Activated CD4-positive, alpha-beta T cell treated with anti-CD3 and anti-CD28 coated beads for 4 hours (primary cell): ENCODE measurements at regions not wholly inside any gene's neighbourhood (a gene's known extent, or its start where the extent isn't known, plus 50 kb on each side); places are given as distances from the start of the nearest gene placed in this dataset.
"Not testable (repeated sequence)": the region's sequence is repeated elsewhere in the genome, so short reads cannot be mapped to it uniquely, and the experiment has no call there.

Source experiments
- DNase-seq, 2 donors: peaks; one replicate each; pipeline ENCODE4 v3.0.0-alpha.2; 2020

DNA sequence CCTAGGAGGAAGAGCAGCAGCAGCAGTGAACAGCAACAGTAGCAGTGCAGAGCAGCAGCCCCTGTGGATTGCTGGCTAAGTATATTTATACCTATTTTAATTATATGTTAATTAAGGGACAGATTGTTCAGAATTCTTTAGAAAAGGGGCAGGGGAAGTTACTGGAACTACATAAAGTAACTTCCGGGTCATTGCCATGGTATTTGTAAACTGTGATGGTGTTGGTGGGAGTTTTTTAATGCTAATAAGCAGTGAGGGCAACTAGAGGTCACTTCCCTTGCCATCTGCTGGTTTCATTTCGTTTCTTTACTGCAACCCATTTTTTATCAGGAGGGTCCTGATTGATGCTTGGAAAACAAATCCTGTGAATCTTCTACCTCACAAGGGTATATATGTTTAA lies 229.8 kb upstream of the PODXL start:
- DNase-seq, result no peak

DNA sequence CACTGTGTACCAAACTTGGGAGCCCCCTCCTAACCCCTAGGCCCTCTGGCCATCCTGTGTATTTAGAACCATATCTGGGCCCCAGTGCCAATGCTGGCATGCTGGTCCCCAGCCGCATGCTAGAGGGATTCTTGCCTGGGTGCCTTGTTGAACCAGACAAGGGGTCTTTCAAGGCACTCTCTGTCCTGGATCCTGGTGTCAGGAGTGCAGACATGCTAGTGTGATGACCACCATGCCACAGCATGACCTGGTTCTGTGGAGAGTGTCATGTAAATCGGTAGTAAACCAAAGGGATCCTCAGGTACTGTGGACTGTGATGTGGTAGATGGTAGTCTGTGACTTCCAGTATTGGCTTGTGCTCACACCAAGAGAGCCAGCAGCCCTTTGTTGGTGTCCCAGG lies 222.2 kb upstream of the PODXL start:
- DNase-seq, result no peak

DNA sequence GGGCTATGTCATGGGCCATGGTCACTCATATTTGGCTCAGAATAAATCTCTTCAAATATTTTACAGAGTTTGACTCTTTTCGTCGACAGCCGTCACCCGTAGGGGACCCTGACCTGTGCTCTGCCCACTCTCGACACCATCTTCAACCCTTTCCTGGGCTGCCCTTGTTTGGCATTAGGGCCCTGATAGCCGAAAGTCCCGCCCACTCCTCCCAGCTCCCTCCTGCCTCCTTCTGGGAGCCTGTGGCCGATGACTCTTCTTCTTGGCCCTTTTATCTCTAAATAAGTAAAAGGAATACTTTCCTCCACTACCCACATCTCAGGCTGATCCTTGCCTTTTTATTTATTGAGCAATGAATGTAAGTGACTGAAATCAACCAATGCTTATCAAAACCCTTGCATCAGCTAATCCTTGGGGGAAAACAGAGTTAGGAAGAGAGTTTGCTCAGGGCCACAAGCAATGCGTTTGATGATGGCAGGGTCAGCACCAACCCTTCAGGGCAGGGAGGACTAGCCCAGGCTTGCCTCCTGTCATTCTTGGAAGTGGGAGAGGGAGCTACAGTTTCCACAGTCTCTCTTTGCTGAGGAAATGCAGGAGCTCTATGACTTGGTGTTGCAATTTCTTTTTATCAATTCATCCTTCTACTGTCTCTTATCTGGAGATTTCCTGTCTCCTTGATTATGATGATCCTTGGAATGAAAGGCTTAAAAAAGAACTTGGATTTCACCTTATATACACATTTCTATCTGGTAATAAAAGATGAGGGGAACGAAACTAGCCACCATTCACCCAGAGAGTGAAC lies 218.2 kb upstream of the PODXL start:
- DNase-seq, result no peak

DNA sequence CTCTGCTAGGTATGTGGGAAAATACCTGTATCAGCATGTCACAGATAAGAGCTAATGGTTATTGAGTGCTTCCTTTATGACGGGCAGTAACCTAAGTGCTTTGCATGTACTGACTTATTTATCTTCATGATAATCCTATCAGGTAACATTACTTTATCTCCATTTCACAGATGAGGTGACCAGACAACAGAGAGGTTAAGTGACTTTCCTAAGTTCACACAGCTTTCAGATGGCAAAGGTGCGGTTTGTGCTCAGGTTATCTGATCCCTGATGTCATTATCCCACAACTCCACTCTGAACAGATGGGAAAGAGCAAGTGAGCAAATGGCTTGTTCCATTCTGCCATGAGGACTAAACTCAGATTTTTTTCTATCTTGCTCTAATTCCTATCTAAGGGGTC lies 217.0 kb upstream of the PODXL start:
- DNase-seq, result no peak

DNA sequence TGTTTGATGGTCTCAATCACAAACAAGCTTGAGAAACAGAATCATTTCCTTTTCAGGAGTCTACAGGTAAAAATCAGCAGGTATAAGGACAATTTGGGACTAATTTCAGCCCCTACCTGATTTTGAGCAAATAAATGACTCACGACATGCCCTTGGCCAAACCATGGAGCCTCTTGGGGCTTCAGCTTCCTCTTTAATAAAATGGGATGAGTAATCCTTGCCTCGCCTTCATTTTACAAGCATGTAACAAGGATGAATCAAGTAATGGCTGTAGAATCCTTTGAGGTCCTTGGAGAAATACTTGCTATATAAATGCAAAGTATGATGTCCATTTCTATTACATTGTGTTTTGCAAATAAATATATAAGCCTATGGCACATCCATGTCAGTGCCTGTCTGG lies 212.8 kb upstream of the PODXL start:
- no peak for DNase-seq

DNA sequence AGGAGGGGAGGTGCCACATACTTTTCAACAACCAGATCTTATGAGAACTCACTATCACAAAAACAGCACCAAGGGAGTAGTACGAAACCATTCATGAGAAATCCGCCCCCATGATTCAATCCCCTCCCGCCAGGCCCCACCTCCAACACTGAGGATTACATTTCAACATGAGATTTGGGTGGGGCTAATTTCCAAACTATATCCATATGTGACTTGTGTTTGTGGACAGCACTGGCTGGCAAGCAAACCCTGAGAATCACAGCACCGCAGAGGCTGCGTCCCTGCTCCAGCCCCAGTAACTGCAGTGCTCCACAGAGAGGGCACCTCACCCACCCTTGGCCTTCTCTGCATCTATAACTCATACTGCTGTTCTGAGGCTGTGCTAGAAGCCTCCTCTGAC lies 211.2 kb upstream of the PODXL start:
- DNase-seq, result no peak

DNA sequence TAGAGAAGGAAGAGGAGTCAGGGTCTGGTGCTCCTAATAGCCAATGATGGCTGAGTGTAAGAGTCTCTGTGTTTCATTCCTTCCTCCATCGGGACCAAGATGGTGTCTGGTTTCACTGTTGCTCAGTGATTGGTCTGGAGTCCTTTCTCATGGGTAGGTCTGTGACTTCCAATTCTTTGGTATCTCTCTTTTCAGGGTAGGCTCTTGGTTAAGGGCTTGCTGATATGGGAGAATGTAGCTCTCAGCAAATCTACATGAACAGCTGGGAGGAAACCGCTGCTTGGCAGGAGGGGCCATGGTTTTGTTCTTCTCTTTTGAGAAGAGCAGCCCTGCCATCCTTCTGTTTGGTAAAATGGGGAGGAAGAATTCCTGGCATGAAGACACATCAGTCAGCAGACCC lies 209.1 kb upstream of the PODXL start:
- DNase-seq, result no peak

DNA sequence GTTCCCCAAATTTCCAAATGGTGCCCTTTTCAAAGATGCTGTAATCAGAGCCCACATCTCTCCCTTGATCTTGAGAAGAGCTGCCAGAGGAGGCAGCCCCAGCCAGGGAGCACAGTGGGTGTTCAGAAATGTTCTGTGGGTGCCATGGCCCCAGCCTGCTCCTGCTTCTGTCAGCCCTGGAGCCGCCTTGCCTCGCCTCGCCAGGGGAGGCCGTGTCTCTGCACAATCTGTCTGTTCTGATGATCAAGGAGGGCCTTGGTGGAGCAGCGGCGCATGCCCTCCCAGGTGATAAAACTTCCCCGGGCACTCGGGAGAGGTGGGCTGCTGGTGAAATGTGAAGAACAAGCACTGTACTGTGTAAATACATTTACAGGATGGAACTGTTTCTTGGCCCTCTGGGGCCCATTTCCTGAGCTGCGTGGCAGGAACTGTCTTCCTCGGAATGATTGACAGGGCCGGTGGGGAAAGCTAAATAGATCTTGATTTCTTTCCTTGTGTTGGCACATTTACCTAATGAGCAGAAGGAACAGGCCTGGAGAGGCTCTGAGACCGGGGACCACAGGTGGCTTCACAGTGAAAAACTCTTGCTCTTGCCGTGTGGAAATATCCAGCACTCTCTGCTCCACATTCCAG lies 207.8 kb upstream of the PODXL start:
- no peak for DNase-seq

DNA sequence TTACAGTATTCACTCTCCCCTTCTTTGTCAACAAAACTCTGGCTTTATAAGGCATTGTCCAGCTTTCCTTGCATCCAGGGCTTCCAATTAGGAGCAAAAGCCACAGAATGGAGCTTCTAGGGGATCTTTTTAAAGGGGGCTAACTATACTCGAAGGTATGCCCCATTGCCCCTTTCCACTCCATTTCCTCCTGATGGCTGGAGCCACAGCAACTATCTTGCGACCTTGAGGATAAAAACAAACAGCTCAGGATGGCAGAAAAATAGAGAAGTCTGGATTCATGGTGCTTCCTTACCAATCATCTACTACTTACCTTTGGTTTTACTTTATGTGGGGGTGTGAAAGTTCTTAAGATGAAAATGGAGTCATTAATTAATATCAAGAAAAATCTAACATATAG lies 206.3 kb upstream of the PODXL start:
- DNase-seq, result no peak

DNA sequence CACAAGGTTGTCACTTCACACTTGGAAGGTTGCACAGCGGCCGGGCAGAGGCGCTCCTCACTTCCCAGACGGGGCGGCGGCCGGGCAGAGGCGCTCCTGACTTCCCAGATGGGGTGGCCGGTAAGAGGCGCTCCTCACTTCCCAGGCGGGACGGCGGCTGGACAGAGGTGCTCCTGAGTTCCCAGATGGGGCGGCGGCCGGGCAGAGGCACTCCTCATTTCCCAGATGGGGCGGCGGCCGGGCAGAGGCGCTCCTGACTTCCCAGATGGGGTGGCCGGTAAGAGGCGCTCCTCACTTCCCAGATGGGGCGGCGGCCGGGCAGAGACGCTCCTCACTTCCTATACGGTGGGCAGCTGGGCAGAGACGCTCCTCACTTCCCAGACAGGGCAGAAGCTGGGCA lies 199.4 kb upstream of the PODXL start:
- not testable (repeated sequence) for DNase-seq

DNA sequence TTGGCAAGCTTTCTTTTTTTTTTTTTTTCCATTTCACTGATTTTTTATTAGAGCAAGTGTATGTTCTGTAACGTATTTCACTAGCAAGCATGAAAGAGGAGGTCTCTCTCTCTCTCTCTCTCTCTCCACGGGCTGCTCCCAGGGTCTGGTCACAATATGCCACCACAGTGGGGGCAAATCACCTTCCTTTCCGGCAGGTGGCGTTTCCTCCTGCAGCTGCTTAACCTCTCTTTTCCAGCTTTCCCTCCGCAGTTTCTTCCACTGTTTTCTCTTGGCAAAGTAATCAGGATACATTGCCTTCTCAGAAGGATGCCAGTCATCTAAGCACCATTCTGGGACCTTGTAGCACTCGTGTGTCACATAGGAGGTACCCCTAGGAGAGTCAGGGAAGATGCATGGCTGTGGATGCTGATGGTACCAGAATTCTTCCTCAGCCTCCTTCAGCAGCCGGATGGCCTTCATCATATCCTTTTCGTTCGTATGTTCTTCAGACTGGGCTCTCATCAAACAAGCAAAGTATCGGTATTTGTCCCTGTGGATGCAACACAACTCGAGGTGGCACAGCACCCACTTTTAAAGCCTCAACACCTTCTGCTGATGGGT lies 197.3 kb upstream of the PODXL start:
- DNase-seq, result no peak

DNA sequence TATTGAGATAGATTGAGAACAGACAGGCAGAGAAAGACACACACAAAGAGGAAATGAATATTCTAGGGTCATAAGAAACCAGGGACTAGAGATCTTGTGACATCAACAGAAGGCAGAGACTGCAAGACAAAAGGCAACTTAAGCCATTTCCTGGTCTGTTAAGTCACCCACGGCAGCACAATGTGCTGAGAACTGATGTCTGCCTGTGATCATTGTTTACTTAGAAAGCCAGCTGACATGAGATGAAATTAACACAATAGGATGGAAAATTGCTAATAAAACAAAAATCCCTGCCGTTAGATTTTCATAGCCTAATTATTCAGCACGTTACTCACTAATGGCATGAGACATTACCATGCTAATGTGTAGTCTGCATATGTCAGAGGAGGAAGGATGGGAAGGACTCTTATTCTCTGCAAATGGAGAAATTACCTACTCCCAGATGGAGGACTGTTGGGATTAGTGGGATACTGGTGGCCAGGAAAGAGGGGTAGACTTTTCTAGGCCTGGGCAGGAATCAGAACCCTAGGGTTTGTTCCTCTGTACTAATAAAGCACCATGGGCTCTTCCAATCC lies 191.3 kb upstream of the PODXL start:
- no peak for DNase-seq

DNA sequence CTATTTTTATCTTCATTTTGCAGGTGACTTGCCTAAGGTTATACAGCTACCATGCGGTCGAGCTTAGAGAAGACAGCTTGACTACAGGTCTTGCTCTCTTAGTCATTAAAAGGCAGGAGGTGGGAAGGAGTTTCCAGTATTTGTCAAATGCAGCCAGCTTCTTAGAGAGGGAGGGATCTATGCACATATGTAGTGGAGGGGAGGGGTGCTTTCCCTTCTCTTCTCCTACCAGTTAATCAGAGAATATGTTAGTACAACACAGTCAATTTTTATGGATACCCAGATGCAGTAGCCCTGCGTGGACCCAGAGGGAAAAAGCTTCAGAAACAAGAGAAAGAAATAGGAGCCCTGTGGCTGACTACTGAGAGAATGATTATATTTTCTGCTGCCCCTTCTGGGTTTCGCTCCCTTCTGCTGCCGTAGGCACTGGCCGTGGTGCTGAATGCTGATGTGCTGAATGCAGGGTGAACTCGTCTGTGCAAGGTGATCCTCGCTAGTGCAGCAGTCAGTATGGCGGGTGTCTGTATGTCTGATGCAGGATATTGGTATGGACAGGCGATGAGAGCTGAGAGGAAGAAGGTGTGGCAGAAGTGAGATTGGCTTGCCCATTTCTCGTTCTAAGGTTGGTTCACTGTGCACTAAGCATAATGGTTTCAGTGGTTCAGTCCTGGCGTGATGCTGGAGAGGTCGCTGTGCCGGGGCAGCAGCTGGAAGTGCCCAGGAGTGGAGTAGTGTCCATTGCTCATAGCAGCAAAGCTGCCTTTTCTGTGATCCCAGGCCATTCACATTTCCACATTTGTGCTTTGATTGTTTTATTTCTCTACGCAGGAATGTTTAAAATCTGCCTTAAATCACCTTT lies 189.2 kb upstream of the PODXL start:
- no peak for DNase-seq

DNA sequence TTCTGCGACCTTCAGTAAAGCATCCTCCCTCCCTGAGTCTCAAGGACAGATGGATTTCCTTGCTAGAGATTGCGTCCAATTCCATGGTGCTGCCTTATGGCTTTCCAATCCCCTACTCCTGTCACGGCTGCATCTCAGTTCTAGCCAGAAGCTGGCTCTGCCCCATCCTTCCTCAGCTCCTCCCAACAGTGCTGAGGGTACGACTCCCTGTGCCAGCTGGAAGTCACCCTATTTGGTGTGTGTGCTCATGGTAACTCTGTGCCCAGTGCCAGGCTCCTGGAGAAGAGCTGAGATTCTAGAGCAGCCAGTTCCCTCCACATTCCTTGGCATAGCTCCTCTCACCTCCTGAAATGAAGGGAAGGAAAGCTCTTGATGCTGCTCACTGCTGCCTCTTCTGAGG lies 185.0 kb upstream of the PODXL start:
- no peak for DNase-seq

DNA sequence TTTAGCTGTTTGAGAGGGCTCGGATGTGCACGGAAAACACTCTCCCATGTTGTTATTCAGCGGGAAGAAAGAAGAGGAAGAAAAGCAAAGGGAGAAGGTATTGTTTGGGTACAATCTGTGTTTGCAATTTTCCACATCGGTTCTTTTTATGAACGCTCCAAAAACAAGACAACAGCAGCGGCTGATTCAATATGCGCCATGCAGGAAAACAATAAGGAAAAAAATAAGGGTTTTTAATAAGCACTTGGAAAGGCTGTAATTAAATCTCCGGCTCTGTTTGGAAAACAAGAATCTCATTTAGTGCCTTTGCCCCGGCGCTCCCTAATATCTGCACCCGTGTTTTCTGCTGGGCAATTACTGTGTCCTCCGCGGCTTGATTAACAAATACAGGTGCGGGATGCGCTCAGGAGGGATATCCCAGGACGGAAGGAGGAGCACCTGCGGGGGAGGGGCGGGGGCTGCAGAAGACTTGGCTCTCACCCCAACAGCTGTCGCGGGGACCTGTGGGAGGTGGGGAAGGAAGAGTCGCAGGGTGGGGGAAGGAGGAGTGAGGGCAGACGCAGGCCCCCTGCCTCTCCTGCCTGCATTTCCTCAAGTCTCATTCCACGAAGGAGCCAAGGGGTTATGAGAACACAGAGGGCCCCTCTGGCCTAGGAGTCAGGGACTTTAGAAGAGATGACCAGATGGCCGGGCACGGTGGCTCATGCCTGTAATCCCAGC lies 181.5 kb upstream of the PODXL start:
- DNase-seq, result no peak

DNA sequence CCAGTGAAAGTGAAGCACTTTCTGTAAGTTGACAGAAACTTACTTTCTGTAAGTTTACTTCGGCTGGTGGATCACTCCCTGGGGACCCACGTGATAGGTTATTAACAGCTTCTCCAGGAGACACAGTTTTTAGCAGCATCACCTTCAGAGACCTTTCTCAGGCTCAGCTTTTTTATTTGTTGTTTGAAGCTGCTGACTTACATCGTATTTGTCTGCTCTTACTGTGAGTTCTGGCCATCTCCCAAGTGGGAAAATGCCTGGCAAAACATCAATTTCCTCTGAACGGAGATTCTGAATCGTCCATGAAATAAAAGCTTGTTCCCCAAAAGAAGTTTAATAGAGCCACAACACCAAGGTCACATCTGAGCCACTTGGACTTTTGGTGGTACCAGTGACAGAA lies 178.7 kb upstream of the PODXL start:
- DNase-seq, result no peak

DNA sequence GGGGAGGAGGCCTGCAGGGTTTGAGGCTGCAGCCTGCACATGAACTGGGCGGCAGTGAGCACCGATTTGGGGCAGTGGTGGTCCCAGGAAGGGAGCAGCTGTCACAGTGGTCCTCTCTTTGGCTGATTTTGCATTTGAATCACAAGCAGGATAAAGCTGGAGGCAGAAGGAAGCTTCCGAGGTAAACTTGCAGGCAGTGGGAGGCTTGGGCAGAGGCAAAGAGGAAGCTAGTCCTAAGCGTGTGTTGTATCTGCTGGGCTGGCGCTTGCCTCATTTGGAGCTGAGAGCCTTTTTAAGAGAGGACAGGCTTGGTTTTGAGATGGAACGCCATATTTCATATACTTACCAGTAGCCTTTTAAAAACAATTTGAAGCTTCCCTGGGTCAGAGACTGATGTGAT lies 177.2 kb upstream of the PODXL start:
- no peak for DNase-seq

DNA sequence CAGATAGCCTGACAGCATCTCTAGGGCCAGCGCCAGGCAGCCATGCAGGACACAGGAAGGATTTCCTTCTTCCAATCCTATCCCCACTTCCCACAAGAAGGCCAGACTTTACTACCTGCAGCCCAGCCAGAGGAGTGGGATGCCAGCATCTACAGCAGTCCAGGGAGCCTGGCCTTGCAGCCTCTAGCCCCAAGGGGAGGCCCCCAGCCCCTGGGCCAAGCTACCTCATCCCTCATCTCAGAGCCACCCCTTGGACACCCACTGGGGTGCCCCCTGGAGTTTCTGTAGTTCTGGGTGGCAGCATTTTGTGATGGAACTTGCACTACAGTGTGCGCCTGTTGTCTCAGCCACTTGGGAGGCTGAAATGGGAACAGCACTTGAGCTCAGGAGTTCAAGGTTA lies 170.8 kb upstream of the PODXL start:
- DNase-seq, result no peak

DNA sequence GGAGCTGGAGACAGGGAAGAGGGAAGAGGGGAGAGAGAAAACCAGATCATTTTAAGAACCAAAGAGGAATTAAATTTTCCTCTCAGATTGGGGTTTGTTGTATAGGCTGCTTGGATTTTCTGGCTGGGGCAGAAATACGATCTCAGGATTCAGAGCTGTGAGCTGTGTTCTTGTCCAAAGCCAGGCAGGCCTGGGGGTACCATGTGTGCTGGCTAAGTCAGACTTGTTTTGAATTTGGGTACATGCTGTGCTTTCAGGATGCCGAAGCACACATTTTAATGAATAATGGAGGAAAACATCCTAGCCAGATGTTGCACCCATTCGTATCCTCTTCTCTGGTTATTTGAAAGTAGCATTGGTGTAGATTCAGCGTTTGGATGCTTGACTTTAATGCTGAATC lies 170.3 kb upstream of the PODXL start:
- no peak for DNase-seq

DNA sequence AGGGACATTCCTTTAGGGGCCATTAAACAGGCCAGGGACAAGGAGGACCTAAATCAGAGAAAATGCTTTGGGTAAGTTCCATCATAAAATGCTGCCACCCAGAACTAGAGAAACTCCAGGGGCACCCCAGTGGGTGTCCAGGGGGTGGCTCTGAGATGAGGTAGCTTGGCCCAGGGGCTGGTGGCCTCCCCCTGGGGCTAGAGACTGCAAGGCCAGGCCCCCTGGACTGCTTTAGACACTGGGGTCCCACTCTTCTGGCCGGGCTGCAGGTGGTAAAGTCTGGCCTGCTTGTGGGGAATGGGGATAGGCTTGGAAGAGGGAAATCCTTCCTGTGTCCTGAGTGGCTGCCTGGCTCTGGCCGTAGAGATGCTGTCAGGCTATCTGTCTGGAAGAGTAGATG lies 169.6 kb upstream of the PODXL start:
- DNase-seq, result no peak

DNA sequence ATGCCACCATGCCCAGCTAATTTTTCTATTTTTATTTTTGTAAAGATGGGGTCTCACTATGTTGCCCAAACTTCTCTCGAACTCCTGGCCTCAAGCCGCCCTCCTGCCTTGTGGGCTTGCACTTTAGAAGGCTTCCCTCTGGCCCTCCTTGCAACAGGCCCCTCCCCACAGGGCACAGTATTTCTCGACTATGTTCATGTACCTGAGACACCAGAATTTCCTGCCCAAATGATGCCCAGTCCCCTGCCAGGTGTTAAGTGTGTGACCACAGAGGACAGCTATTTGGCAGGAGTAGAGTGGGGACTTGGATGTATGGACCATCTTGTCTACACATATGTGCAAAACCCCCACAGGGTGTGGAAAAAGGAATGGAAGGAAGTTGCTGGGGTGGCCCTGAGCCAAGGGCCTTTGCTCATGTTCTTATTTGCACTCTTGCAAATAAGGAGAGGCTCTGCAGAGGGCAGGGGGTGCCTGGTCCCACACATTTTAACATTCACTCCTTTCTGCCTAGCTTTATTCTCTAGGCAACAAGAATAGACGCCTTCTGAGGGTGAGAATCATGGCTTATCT lies 168.4 kb upstream of the PODXL start:
- DNase-seq, result no peak

DNA sequence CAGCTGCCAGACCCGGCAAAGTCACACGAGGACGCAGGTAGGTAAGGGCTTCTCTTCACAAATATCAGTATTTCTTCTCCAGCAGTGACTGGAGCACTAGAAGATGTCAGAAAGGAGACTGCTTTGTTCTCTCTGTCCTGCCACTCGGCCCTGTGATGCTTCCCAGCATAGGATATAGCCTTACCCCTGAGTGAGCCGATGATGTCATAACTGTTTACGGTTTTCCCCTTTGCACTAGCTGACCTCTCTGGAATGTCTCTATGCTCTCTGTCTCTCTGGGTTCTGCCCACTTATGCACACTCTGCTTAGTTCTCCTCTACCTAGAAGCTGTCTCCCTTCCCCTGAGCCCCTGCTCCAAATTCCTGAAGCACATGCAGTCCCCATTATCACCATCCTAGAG lies 167.5 kb upstream of the PODXL start:
- DNase-seq, result no peak
